HCT116 (cell line): ENCODE measurements at regions not wholly inside any gene's neighbourhood (a gene's known extent, or its start where the extent isn't known, plus 50 kb on each side); places are given as distances from the start of the nearest gene placed in this dataset.

ENCODE experiments used
- ATF3 ChIP-seq: IDR thresholded peaks from 2 replicates; pipeline ENCODE4 v1.6.1; 2012
- CTCF ChIP-seq, 3 experiments: fragments of 200-600 bp in 1 of 3; sonication (generic) in 1 of 3; IDR thresholded peaks in 2 of 3; conservative IDR thresholded peaks in 1 of 3; 2 replicates each; pipeline ENCODE4 v1.5.1; 2012 to 2017; ENCODE audit warnings: low read depth in 2 of 3, low read length in 2 of 3, antibody characterized with exemption in 1 of 3, borderline replicate concordance in 1 of 3, control low read depth in 1 of 3, mild to moderate bottlenecking in 1 of 3, mixed read lengths in 1 of 3, mixed run types in 1 of 3, moderate library complexity in 1 of 3; ENCODE audit not compliant: insufficient read depth in 1 of 3
- EGR1 ChIP-seq: IDR thresholded peaks from 2 replicates; pipeline ENCODE4 v1.6.1; 2012; ENCODE audit warnings: low read depth
- EZH2 ChIP-seq: fragments of 200-600 bp; sonication (generic); IDR thresholded peaks from 2 replicates; pipeline ENCODE4 v1.6.1; 2017; ENCODE audit warnings: antibody characterized with exemption, mixed run types
- EZH2phosphoT487 ChIP-seq: fragments of 200-600 bp; IDR thresholded peaks from 2 replicates; pipeline ENCODE4 v1.6.1; 2018; ENCODE audit warnings: antibody characterized with exemption, borderline replicate concordance
- RAD21 ChIP-seq: IDR thresholded peaks from 2 replicates; pipeline ENCODE4 v1.6.1; 2012; ENCODE audit warnings: low read depth, mild to moderate bottlenecking
- REST ChIP-seq: IDR thresholded peaks from 2 replicates; pipeline ENCODE4 v1.6.1; 2012; ENCODE audit warnings: low read depth
- SRF ChIP-seq: IDR thresholded peaks from 2 replicates; pipeline ENCODE4 v1.6.1; 2012; ENCODE audit warnings: low read depth
- YY1 ChIP-seq: IDR thresholded peaks from 2 replicates; pipeline ENCODE4 v1.6.1; 2011; ENCODE audit warnings: low read length, low read depth, moderate library complexity, mild to moderate bottlenecking; ENCODE audit not compliant: insufficient replicate concordance; ENCODE audit errors: extremely low read depth
- ZFX ChIP-seq: fragments of 450-650 bp; IDR thresholded peaks from 2 replicates; pipeline ENCODE4 v1.6.1; 2017
- ZNF274 ChIP-seq: fragments of 200-500 bp; sonication (Bioruptor generic); IDR thresholded peaks from 2 replicates; pipeline ENCODE4 v1.6.1; 2014; ENCODE audit warnings: mild to moderate bottlenecking, low read depth, low read length, inconsistent platforms

- TF ChIP-seq CTCF (IDR thresholded peaks at IDR 0.05 in 2 of 3, conservative IDR thresholded peaks at IDR 0.05 in 1 of 3; ENCODE audit: borderline replicate concordance in 1 of 3, insufficient read depth in 1 of 3, low read depth in 2 of 3, low read length in 2 of 3) (no peak), ZFX (no peak), ZNF274 (no peak), RAD21 (no peak), YY1 (no peak), EGR1 (no peak), ATF3 (no peak), EZH2 (no peak), REST (no peak), SRF (no peak), EZH2phosphoT487 (no peak)
Measured at GRCh38 chr20:54291339-54292010, 83.6 kb downstream of the PFDN4 start.
